Cardiac muscle cell (in vitro differentiated cells and primary cell): ENCODE measurements at regions not wholly inside any gene's neighbourhood (a gene's known extent, or its start where the extent isn't known, plus 50 kb on each side); places are given as distances from the start of the nearest gene placed in this dataset.

Experiments used
- DNase-seq, 2 donors: peaks; one replicate each; pipeline versions ENCODE4 v3.0.0 to v3.0.0-alpha.2; 2010 to 2017; ENCODE audit warnings: low read depth in 1 of 2, low spot score in 1 of 2
- H3K27ac ChIP-seq: fragments of 200-600 bp; sonication (generic); 2 replicates; pipeline ENCODE4 v1.5.1; 2016
- H3K27me3 ChIP-seq: fragments of 200-600 bp; sonication (generic); 2 replicates; pipeline ENCODE4 v1.6.0; 2016; ENCODE audit warnings: control low read depth
- H3K36me3 ChIP-seq: fragments of 200-600 bp; sonication (generic); 2 replicates; pipeline ENCODE4 v1.5.1; 2016; ENCODE audit warnings: control low read depth
- H3K4me1 ChIP-seq: fragments of 200-600 bp; sonication (generic); 2 replicates; pipeline ENCODE4 v1.8.1; 2017; ENCODE audit warnings: low read depth, mild to moderate bottlenecking, mixed run types
- H3K4me3 ChIP-seq: fragments of 200-600 bp; sonication (generic); 2 replicates; pipeline ENCODE4 v1.5.1; 2016; ENCODE audit warnings: mild to moderate bottlenecking
- H3K9me3 ChIP-seq: fragments of 200-600 bp; sonication (generic); 2 replicates; pipeline ENCODE4 v1.5.1; 2017; ENCODE audit warnings: low read depth, mild to moderate bottlenecking, control low read depth
- TF ChIP-seq, protein P1 (sequence below): IDR thresholded peaks from 2 replicates; pipeline ENCODE4 v1.5.1; 2012; ENCODE audit warnings: low read depth, mild to moderate bottlenecking, low read length

DNA sequence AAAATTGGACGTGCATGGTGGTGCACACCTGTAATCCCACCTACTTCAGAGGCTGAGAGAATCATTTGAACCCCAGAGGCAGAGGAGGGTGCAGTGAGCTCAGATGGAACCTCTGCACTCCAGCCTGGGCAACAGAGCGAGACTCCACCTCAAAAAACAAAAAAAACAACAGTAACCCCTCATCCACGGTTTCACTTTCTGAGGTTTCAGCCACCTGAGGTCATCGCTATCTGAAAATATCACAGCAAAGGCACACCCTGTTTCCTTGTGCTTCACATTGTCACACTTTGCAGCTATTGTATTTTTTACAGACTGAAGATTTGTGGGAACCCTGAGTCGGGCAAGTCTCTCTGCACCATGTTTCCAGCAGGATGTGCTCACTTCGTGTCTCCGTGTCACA lies 54.1 kb upstream of the FOXQ1 start:
- TF ChIP-seq, protein P1, sequence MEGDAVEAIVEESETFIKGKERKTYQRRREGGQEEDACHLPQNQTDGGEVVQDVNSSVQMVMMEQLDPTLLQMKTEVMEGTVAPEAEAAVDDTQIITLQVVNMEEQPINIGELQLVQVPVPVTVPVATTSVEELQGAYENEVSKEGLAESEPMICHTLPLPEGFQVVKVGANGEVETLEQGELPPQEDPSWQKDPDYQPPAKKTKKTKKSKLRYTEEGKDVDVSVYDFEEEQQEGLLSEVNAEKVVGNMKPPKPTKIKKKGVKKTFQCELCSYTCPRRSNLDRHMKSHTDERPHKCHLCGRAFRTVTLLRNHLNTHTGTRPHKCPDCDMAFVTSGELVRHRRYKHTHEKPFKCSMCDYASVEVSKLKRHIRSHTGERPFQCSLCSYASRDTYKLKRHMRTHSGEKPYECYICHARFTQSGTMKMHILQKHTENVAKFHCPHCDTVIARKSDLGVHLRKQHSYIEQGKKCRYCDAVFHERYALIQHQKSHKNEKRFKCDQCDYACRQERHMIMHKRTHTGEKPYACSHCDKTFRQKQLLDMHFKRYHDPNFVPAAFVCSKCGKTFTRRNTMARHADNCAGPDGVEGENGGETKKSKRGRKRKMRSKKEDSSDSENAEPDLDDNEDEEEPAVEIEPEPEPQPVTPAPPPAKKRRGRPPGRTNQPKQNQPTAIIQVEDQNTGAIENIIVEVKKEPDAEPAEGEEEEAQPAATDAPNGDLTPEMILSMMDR, result no peak
- no peak for DNase-seq
- Histone ChIP-seq H3K9me3 (no peaks in the 10 kb centered on the region), H3K27me3 (peaks cover 4% of the 10 kb centered on the region), H3K4me3 (no peak overlapping the region), H3K36me3 (no peaks in the 10 kb centered on the region), H3K4me1 (no peaks in the 10 kb centered on the region), H3K27ac (no peak overlapping the region)

DNA sequence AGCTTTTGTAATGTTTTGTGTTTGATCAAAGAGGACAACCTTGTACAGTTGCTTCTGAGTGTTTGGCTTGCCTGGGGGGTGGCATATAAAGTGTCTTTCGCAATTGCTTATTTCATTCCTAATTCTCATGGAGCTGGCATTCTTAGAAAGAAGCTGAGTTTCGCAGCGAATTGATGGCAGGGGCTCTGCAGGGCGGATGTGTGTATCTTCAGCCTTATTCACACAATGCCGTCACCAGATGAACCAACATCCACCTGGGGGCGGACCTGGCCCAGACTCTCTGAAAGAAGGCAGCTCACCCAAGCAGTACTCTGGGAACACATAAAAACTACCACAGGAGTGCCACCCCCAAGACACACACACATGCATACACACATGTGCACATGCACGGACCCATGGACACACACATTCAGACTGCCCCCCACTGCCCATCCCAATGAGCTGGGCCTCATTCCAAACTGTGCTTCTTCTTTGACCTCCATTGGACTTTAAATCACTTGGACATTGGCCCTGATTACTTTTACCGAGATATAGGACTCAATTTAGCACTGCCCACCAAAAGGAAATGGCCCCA lies 55.4 kb upstream of the FOXQ1 start:
- no peaks in the 10 kb centered on the region for H3K36me3 ChIP-seq
- TF ChIP-seq, protein P1, result no peak
- H3K27me3 ChIP-seq, result peaks cover 4% of the 10 kb centered on the region
- no peak for DNase-seq
- no peaks in the 10 kb centered on the region for H3K4me1 ChIP-seq
- no peak overlapping the region for H3K27ac ChIP-seq
- no peak overlapping the region for H3K4me3 ChIP-seq
- H3K9me3 ChIP-seq, result no peaks in the 10 kb centered on the region

DNA sequence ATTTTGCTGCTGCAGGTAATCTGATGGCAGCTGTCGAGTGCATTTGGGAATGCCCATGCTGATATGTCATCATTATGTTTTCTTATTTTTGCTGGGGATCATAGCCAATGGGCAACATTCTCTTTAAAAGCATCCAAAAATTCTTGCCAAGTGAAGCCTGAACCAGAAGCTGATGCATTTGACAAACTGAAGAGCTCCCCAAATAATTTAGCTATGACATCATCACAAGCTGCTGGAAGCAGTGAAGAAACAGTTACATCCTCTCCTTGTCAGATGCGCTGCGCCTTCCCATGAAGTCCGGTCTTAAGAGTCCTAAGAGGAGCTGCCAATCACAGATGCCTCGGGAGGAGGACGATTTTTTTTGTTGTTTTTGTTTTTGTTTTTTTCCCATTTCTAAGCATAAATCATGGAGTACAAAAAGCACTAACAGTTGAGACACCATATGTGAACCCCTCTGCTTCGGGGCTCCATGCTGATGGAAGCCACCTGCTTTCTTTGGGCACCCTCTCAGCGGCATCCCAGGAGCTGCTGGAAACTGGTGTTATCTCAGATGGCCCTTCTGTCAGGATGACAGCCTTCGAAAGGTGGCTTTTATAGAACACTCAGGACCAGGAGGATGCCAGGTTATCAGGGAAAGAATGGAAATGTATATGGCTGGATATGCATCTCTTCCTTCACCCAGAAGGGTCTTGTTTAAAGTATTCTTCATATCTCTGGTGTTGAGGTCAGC lies 56.1 kb upstream of the FOXQ1 start:
- no peak overlapping the region for H3K4me3 ChIP-seq
- H3K9me3 ChIP-seq, result no peaks in the 10 kb centered on the region
- H3K4me1 ChIP-seq, result no peaks in the 10 kb centered on the region
- peaks cover 4% of the 10 kb centered on the region for H3K27me3 ChIP-seq
- no peaks in the 10 kb centered on the region for H3K36me3 ChIP-seq
- TF ChIP-seq, protein P1, result no peak
- no peak overlapping the region for H3K27ac ChIP-seq
- DNase-seq, result peak in 1 of 2 donors; percentile 25

DNA sequence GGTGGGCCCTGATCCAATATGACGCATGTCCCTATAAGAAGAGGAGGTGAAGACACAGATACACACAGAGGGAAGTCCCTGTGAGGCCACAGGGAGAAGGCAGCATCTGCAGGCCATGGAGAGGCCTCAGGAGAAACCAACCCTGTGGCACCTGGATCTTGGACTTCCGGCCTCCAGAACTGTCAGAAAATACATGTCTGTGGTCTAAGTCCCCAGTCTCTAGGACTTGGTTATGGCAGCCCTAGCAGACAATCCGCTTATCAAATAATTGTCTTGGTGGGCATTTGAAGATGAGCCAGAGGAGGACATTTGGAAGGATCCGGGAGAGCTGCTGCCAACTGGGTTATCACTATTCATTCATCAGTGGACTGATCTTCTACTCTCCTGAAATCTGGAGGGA lies 57.6 kb upstream of the FOXQ1 start:
- Histone ChIP-seq H3K27me3 (no peaks in the 10 kb centered on the region), H3K4me3 (no peak overlapping the region), H3K9me3 (no peaks in the 10 kb centered on the region), H3K36me3 (no peaks in the 10 kb centered on the region), H3K27ac (no peak overlapping the region), H3K4me1 (no peaks in the 10 kb centered on the region)
- DNase-seq, result no peak
- TF ChIP-seq, protein P1, result no peak

DNA sequence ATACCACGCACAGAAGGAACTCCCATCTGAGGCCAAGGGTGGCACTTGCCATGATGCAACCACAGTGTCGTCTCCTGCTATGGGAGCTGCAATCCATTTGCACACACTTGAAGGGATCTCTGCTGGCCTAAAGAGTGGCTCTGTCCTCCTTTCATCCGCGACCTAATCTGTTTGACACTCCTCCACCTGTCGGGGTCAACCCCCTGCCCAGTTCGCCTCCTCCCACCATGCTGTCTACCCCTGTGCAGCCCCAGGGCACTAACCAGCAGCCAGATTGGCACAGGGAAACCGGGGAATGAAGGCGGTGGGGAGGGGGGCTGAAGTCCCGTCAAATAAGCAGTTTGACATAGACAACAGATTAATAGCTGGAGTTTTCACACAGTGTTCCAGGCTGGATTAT lies 58.1 kb upstream of the FOXQ1 start:
- H3K36me3 ChIP-seq, result no peaks in the 10 kb centered on the region
- no peak for DNase-seq

More for the DNA sequence above, 58.1 kb upstream of the FOXQ1 start:
- H3K9me3 ChIP-seq, result no peaks in the 10 kb centered on the region
- TF ChIP-seq, protein P1, result no peak
- no peak overlapping the region for H3K4me3 ChIP-seq
- H3K27ac ChIP-seq, result no peak overlapping the region
- no peaks in the 10 kb centered on the region for H3K4me1 ChIP-seq
- H3K27me3 ChIP-seq, result no peaks in the 10 kb centered on the region
